ENCODE measurements at regions not wholly inside any gene's neighbourhood (a gene's known extent, or its start where the extent isn't known, plus 50 kb on each side); places are given as distances from the start of the nearest gene placed in this dataset.

- no peak overlapping the region for H3K4me3 ChIP-seq (ENCODE audit: low read depth in 2 of 2, low read length in 1 of 2)
- DNase-seq = no peak
- no peaks in the 10 kb centered on the region for H3K79me2 ChIP-seq (ENCODE audit: insufficient read depth)
- H2AFZ ChIP-seq (ENCODE audit: low read depth) = no peak overlapping the region
- no peaks in the 10 kb centered on the region for H3F3A ChIP-seq (replicated peaks; ENCODE audit: insufficient read depth)
- no peaks in the 10 kb centered on the region for H4K20me1 ChIP-seq (ENCODE audit: insufficient read depth)
- no peak overlapping the region for H3K4me2 ChIP-seq
- H3K9me2 ChIP-seq = no peaks in the 10 kb centered on the region
- H3K27me3 ChIP-seq (ENCODE audit: insufficient read depth) = no peaks in the 10 kb centered on the region; the same call in 1 of the 2 replicates
- TF ChIP-seq EP300 (IDR thresholded peaks at IDR 0.05; ENCODE audit: borderline replicate concordance in 1 of 2, low read depth in 1 of 2, low read length in 1 of 2) (no peak), IRF3 (IDR thresholded peaks at IDR 0.05; ENCODE audit: low read depth, low read length) (no peak), CTCF (IDR thresholded peaks at IDR 0.05) (no peak), GATA2 (CRISPR knock-in tag; IDR thresholded peaks at IDR 0.05) (no peak), USF2 (IDR thresholded peaks at IDR 0.05; ENCODE audit: borderline replicate concordance, low read depth, low read length) (no peak), MAX (IDR thresholded peaks at IDR 0.05; ENCODE audit: low read depth) (no peak), TAF1 (IDR thresholded peaks at IDR 0.05; ENCODE audit: borderline replicate concordance, low read depth, low read length) (no peak), REST (IDR thresholded peaks at IDR 0.05; ENCODE audit: low read depth, low read length) (no peak), GABPA (IDR thresholded peaks at IDR 0.05; ENCODE audit: low read depth) (no peak), POLR2AphosphoS5 (IDR thresholded peaks at IDR 0.05; ENCODE audit: low read depth, low read length) (no peak), MEF2A (IDR thresholded peaks at IDR 0.05; ENCODE audit: borderline replicate concordance, low read depth) (no peak), TEAD4 (IDR thresholded peaks at IDR 0.05; ENCODE audit: borderline replicate concordance, insufficient read depth) (no peak), RAD21 (IDR thresholded peaks at IDR 0.05; ENCODE audit: low read length) (no peak), USF1 (IDR thresholded peaks at IDR 0.05; ENCODE audit: borderline replicate concordance, low read depth) (no peak), EZH2phosphoT487 (IDR thresholded peaks at IDR 0.05; ENCODE audit: borderline replicate concordance, low read depth) (no peak), TCF12 (IDR thresholded peaks at IDR 0.05) (no peak), MXI1 (IDR thresholded peaks at IDR 0.05; ENCODE audit: low read depth, low read length) (no peak), CHD2 (IDR thresholded peaks at IDR 0.05; ENCODE audit: low read length, partially characterized antibody) (no peak)
- H3K4me1 ChIP-seq (ENCODE audit: control insufficient read depth in 1 of 2, insufficient read depth in 2 of 2, low read depth in 1 of 2, low read length in 1 of 2) = peaks cover 0 to 14% of the 10 kb centered on the region in 2 experiments; a peak in 2 of 4 replicates
- CTCF ChIA-PET = interaction anchor here (1.1 to 3.4 kb wide), 10 partner anchors 15 to 273 kb away, joined by 3 to 16 read pairs (median 6); partner anchors contain the start of gene UNC5B
- no peak overlapping the region for H3K27ac ChIP-seq (ENCODE audit: low read depth in 2 of 2, low read length in 1 of 2)
- POLR2A ChIA-PET = no interaction called here
- no peak overlapping the region for H3K9ac ChIP-seq
- WGBS (ENCODE audit: low lambda C conversion rate) = 54% methylated on average over 3 of the region's 3 CpGs
- no peaks in the 10 kb centered on the region for H3K9me3 ChIP-seq
- H3K36me3 ChIP-seq (replicated peaks in 1 of 2; ENCODE audit: control insufficient read depth in 1 of 2, insufficient read depth in 2 of 2, low read length in 1 of 2) = no peaks in the 10 kb centered on the region
These were observed 122.8 kb upstream of the PCBD1 start for GRCh38 chr10:71011141-71011540.
